NOMO-1 treated with DMSO at 0.1 percent for 48 hours (cell line): ENCODE measurements at regions not wholly inside any gene's neighbourhood (a gene's known extent, or its start where the extent isn't known, plus 50 kb on each side); places are given as distances from the start of the nearest gene placed in this dataset.

Source experiments
- DNase-seq: peaks from one replicate; lab custom pipeline; 2025; ENCODE audit not compliant: unreplicated experiment; lab: John Stamatoyannopoulos, UW

DNA sequence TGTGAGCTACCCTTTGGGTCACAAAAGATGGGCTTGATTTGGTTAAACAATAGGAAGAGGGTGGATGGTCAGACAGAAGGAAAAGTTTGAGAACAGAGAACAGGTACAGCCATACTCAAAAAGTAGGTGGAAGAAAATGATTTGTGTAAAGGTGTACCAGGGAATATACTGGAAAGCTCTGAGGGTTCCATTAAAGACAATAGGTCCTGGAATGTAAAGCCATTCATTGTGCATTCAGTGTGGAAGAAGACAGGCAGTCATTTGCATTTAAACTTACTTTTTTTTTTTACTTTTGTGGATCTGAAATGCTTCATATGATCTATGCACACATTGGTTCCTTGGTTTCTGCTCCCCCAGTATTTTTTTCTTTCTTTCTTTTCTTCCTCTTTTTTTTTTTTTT lies 581.4 kb upstream of the PIK3C3 start:
- DNase-seq: no peak

- no peak for DNase-seq
Measured at GRCh38 chr18:41372046-41372665, 582.9 kb upstream of the PIK3C3 start.

GRCh38 chr18:41371156-41372045 lies 583.6 kb upstream of the PIK3C3 start:
- no peak for DNase-seq

GRCh38 chr18:41370740-41371139 lies 584.3 kb upstream of the PIK3C3 start:
- DNase-seq: no peak

DNA sequence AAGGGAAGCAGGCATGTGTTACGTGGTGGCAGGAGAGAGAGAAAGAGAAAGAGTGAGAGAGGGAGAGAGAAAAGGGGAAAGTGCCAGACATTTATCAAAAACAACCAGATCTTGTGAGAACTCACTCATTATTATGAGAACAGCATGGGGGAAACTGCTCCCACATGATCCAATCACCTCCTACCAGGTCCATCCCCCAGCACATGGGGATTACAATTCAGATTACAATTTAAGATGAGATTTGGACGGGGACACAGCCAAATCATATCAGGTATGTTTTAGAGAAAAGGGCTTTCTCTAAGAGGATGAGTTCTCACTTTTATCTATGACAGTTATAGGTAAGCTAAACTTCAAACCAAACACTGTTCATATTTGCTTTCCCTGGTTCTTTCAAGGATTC lies 597.3 kb upstream of the PIK3C3 start:
- no peak for DNase-seq

- no peak for DNase-seq
Measured at GRCh38 chr18:41353777-41354528, 601.1 kb upstream of the PIK3C3 start.

DNA sequence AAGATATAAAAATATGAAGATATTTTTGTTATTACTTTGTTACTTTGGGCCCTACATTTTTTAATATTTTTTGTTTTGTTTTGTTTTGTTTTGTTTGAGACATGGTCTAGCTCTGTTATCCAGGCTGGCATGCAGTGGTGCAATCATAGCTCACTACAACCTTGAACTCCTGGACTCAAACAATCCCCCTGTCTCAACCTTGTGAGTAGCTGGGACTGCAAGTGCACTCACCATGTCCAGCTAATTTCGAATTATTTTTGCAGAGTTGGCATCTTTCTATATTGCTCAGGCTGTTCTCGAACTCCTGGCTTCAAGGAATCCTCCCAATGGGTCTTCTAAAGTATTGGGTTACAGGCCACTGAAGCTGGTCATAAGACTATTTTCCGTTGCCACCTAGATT lies 603.6 kb upstream of the PIK3C3 start:
- DNase-seq: no peak

GRCh38 chr18:41347057-41347456 lies 608.0 kb upstream of the PIK3C3 start:
- no peak for DNase-seq

GRCh38 chr18:41343808-41344207 lies 611.2 kb upstream of the PIK3C3 start:
- no peak for DNase-seq

DNA sequence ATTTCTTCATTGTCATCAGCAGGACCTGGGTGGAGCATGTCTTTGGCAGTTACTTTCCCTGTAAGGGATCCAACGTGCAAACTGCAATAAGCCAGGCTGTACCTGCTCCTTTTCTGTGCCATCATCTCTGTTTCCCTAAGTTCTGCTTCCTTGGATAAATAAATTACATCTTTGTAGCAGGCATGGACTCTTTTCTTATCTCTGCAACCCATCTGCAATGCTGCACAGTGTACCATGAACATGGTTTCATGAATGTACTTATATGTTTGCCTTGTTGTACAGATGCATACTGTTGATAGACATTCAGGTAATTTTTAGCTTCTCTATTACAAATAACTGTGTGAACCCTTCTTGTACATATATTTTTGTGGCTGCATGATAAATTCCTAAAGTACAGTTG lies 616.7 kb upstream of the PIK3C3 start:
- DNase-seq: no peak

DNA sequence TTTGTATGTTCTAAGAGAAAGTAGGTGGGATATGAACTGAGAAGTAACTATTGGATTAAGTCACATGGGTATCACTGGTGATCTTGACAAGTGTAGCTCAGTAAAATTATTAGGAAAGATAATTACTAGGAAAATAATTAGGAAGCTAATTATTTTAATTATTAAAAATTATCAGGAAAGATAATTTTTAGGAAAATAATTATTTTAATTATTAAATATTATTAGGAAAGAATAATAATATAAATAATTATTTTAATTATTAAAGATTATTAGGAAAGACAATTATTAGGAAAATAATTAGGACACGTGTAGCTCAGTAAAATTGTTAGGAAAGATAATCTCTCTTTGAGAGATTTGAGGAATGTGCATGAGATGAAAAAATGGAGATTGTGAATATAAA lies 623.4 kb upstream of the PIK3C3 start:
- no peak for DNase-seq

DNA sequence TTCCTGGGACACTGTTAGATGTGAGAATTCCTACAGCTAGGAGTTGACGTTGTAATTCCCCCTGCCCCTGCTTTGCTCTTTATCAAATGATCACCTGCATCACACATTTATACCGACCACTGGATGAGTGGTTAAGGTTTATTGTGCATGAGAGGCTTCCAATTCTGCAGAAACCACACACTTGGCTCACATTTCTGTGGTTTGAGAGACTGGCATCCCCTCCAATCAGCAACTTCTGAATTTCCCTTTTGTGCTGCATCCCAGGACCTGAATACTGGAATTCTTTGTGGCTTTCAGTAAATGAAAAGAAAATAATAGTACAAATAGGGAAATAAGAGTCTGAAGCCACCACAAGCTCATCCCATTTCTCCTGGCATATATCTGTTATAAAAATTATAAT lies 628.7 kb upstream of the PIK3C3 start:
- no peak for DNase-seq

DNA sequence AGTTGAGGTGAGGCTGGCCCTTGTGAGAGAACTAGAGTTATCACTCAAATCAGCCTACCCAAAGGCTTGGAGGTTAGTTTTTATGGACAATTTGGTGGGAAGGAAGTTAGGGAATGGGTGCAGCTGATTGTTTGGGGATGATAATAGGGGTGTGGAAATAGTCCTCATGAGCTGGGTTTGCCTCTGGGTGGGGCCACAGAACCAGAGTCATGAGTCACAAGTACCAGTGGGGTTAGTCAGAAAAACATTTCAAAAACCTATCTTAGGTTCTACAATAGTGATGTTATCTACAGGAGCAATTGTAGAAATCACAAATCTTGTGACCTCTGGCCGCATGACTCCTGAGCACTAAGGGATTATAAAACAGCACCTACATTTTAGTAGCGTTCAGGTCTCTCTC lies 630.1 kb upstream of the PIK3C3 start:
- no peak for DNase-seq

DNA sequence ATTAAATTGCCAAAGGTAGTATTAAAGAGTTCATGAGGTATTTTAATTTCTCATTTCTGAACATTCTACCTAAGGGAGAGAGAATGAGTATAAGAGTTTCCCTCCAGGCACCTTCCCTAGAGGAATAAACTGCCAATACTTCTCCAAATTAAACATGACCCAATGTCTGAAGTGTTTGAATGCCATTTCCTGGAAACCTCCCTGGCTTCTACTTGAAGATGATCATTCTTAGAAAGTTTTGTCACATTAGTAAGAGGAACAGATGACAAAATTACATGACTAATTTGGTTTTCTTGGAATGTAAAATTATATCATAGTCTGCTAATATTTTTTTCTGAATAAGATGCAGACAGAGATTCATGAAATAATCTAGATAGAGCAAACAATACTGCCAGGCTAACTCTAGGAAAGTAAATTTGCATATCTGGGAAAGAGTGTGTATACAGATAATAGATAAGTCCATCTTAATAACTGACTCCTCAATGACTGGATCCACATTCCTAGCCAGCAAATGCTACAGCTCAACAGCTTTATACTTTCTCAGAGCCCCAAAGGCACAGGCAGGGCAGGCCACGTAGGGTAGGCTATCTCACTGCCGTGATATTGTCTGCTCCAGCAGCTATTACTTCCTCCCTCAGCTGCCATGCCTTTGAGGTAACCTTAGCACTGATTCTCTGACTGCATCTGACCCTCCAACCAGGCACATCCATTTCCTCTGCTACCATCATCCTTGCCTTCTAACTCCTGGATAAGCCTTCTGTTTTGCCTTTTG lies 630.8 kb upstream of the PIK3C3 start:
- DNase-seq: no peak

GRCh38 chr18:41323044-41323443 lies 632.0 kb upstream of the PIK3C3 start:
- no peak for DNase-seq

- DNase-seq: no peak
Measured at GRCh38 chr18:41320100-41320499, 634.9 kb upstream of the PIK3C3 start.

- no peak for DNase-seq
Measured at GRCh38 chr18:41315134-41315533, 639.9 kb upstream of the PIK3C3 start.

- DNase-seq: no peak
Measured at GRCh38 chr18:41311571-41312547, 643.2 kb upstream of the PIK3C3 start.

- DNase-seq: no peak
Measured at GRCh38 chr18:41297740-41298139, 657.3 kb upstream of the PIK3C3 start.

DNA sequence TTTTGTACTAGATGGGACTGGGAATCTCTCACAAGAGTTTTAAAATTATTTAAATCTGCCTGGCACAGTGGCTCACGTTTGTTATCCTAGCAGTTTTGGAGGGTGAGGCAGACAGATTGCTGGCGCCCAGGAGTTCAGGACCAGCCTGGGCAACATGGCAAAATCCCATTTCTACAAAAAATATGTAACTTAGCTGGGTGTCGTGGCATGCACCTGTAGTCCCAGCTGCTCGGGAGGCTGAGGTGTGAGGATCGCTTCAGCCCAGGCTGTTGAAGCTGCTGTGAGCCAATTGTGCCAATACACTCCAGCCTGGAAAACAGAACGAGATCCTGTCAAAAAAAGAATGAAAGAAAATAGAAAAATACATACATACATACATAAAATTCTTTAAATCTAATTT lies 685.7 kb upstream of the PIK3C3 start:
- no peak for DNase-seq
